ENCODE measurements at regions not wholly inside any gene's neighbourhood (a gene's known extent, or its start where the extent isn't known, plus 50 kb on each side); places are given as distances from the start of the nearest gene placed in this dataset.

GRCh38 chr21:16837321-16837720, 675.5 kb upstream of the CXADR start:
- TF ChIP-seq POLR2A (IDR thresholded peaks at IDR 0.05) (no peak), CTCF (IDR thresholded peaks at IDR 0.05) (no peak)
